ENCODE measurements at regions not wholly inside any gene's neighbourhood (a gene's known extent, or its start where the extent isn't known, plus 50 kb on each side); places are given as distances from the start of the nearest gene placed in this dataset.
A peak's percentile ranks its signal among the peaks of the same experiment; 100 is the strongest.

GRCh38 chr5:168076561-168076991 lies 214.9 kb upstream of the WWC1 start:
- no peak overlapping the region for H3K27ac ChIP-seq
- TF ChIP-seq, protein P1, sequence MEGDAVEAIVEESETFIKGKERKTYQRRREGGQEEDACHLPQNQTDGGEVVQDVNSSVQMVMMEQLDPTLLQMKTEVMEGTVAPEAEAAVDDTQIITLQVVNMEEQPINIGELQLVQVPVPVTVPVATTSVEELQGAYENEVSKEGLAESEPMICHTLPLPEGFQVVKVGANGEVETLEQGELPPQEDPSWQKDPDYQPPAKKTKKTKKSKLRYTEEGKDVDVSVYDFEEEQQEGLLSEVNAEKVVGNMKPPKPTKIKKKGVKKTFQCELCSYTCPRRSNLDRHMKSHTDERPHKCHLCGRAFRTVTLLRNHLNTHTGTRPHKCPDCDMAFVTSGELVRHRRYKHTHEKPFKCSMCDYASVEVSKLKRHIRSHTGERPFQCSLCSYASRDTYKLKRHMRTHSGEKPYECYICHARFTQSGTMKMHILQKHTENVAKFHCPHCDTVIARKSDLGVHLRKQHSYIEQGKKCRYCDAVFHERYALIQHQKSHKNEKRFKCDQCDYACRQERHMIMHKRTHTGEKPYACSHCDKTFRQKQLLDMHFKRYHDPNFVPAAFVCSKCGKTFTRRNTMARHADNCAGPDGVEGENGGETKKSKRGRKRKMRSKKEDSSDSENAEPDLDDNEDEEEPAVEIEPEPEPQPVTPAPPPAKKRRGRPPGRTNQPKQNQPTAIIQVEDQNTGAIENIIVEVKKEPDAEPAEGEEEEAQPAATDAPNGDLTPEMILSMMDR (conservative IDR thresholded peaks at IDR 0.05): peak; percentile 21

GRCh38 chr5:168085261-168086031 lies 206.0 kb upstream of the WWC1 start:
- H3K27ac ChIP-seq: no peak overlapping the region
- TF ChIP-seq, protein P1 (conservative IDR thresholded peaks at IDR 0.05): no peak

GRCh38 chr5:168086104-168086610 lies 205.3 kb upstream of the WWC1 start:
- H3K27ac ChIP-seq: no peak overlapping the region

GRCh38 chr5:168086746-168087145 lies 204.7 kb upstream of the WWC1 start:
- TF ChIP-seq, protein P1 (conservative IDR thresholded peaks at IDR 0.05): no peak
- no peak overlapping the region for H3K27ac ChIP-seq

More at GRCh38 chr5:168086104-168086610, 205.3 kb upstream of the WWC1 start:
- TF ChIP-seq, protein P1 (conservative IDR thresholded peaks at IDR 0.05): peak; percentile 59

- no peak overlapping the region for H3K27ac ChIP-seq
- TF ChIP-seq, protein P1 (conservative IDR thresholded peaks at IDR 0.05): no peak
These were observed 202.9 kb upstream of the WWC1 start for GRCh38 chr5:168088410-168089173.

- TF ChIP-seq, protein P1 (conservative IDR thresholded peaks at IDR 0.05): no peak
- no peak overlapping the region for H3K27ac ChIP-seq
These were observed 202.1 kb upstream of the WWC1 start for GRCh38 chr5:168089201-168089887.
